ENCODE measurements at regions not wholly inside any gene's neighbourhood (a gene's known extent, or its start where the extent isn't known, plus 50 kb on each side); places are given as distances from the start of the nearest gene placed in this dataset.

GRCh38 chr4:156656896-156657295 lies 314.7 kb downstream of the PDGFC start:
- POLR2A ChIA-PET: no interaction called here
- CTCF ChIA-PET: no interaction called here

DNA sequence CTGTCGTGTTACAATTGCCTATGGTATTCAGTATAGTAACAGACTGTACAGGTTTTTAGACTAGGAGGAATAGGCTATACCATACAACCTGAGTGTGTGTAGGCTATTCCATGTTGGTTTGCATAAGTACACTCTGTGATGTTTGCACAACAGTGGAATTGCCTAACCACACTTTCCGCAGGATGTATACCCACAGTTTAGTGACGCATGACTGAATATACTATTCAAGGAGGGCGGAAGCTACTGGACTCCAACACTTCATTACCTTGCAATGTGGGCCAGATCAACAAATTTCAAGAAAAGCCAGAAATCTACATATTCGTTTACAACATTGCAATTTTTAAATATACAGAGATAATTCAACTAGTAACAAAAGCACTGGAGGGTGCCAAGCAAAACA lies 317.2 kb downstream of the PDGFC start:
- POLR2A ChIA-PET: no interaction called here
- CTCF ChIA-PET: no interaction called here

- ChIA-PET POLR2A (no interaction called here), CTCF (no interaction called here)
These were observed 327.8 kb downstream of the PDGFC start for GRCh38 chr4:156643826-156644225.

DNA sequence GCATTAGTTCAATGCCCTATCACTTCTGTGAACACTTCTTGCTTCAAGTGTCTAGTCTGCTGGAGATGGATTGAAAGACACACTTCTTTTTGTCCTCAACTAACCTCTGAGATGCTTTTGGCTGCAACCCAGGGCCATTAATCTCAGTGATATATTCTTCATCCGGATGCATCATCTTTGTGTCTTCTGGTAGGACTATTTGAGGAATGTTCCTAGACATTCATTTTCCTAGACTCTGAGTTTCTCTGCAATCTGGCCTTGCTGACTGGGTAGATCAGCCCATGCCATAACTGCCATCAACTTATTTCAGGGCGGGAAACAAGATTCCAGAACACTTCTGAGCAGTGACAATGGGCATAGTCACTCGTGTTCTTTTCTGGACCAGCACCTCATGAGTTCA lies 329.4 kb downstream of the PDGFC start:
- CTCF ChIA-PET: no interaction called here
- POLR2A ChIA-PET: no interaction called here

- ChIA-PET CTCF (no interaction called here), POLR2A (no interaction called here)
These were observed 332.5 kb downstream of the PDGFC start for GRCh38 chr4:156638925-156639605.

GRCh38 chr4:156638334-156638733 lies 333.3 kb downstream of the PDGFC start:
- CTCF ChIA-PET: no interaction called here
- POLR2A ChIA-PET: no interaction called here

DNA sequence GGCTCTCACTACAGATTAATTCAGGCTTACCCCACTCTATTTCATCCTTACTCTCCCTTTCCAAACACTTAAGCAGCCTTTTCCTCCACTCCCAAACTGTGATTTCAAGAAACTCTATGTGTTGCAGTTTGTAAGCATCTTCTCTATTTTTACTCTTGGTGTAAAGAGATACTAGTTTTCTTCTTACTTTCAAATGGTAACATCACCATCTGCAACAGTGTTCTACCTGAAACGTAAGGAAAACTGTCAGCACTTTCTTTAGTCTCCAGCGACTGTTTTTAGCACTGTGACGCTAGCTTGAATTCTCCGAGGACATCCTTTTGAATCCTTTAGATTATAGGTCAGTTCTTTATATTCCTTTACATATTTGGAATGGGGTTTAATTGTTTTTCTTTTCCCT lies 335.2 kb downstream of the PDGFC start:
- ChIA-PET POLR2A (no interaction called here), CTCF (no interaction called here)

DNA sequence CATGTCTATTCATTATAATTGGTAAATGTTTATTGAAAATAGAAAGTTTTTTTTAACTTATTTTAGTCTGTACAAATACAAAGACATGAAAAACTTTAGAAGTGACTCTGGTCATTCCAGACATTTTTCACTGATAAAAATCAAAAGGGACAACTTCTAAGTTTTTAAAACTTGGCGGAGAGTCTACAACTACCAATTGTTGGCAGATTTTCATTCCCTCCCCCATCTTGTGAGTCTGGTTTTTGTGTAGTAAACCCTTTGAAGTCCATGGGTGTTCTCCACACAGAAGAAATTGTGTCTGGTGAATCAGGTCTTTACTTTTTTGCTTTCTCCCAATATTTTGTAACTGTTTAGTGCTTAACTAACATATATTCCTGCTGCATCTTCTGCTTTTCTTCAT lies 336.5 kb downstream of the PDGFC start:
- ChIA-PET CTCF (no interaction called here), POLR2A (no interaction called here)

- ChIA-PET CTCF (no interaction called here), POLR2A (no interaction called here)
These were observed 337.0 kb downstream of the PDGFC start for GRCh38 chr4:156634612-156635011.

GRCh38 chr4:156633847-156634246 lies 337.8 kb downstream of the PDGFC start:
- CTCF ChIA-PET: no interaction called here

GRCh38 chr4:156628858-156629257 lies 342.7 kb downstream of the PDGFC start:
- POLR2A ChIA-PET: no interaction called here

More at GRCh38 chr4:156633847-156634246, 337.8 kb downstream of the PDGFC start:
- POLR2A ChIA-PET: no interaction called here

GRCh38 chr4:156623376-156623775 lies 348.2 kb downstream of the PDGFC start:
- ChIA-PET CTCF (no interaction called here), POLR2A (no interaction called here)

More at GRCh38 chr4:156628858-156629257, 342.7 kb downstream of the PDGFC start:
- CTCF ChIA-PET: no interaction called here

GRCh38 chr4:156620786-156621185 lies 350.8 kb downstream of the PDGFC start:
- CTCF ChIA-PET: no interaction called here
- POLR2A ChIA-PET: no interaction called here

GRCh38 chr4:156619154-156619934 lies 352.3 kb downstream of the PDGFC start:
- ChIA-PET POLR2A (no interaction called here), CTCF (no interaction called here)

DNA sequence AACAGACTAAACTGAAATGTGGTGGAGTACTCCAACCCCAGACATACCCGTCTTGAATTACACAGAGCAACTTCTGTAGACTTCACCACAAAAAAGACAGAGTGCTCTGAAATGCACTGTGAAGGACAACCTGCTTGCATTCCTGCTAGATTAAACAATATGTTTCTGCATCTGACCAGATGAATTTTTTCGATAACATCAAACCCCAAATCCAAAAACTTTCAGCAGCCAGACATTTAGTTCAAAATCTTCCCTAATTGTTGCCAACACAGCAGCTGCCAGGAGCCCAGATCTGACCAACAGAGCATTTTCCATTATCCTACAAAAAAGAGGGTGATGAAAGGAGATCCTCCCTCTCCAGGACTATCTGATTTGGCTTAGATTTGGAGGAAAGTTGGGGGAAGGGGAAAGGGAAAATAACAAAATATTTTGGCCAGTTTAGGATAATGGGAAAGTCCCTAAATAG lies 356.5 kb downstream of the PDGFC start:
- ChIA-PET CTCF (no interaction called here), POLR2A (no interaction called here)

DNA sequence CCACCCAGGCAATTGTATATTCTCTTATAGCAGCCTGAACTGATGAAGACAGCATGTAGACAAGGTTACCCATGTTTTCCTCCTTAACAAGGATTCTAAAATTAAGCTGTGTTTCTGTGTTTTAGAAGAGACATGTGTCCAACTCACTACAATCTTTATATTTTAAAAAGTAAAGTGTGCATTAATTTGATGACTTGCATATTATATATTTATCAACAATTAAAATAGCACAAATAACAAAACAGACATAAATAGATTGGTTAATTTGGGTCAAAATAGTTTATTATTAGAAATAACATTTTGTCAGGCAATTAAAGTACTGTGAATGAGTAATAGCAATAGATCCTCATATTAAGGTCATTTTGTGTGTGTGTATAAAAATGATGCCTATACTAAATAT lies 357.1 kb downstream of the PDGFC start:
- ChIA-PET POLR2A (no interaction called here), CTCF (no interaction called here)

GRCh38 chr4:156609421-156609820 lies 362.2 kb downstream of the PDGFC start:
- POLR2A ChIA-PET: no interaction called here
- CTCF ChIA-PET: interaction anchor here (0.7 kb wide), 1 partner anchor 41 kb away, joined by 3 read pairs; no protein-coding TSS in a partner anchor

- ChIA-PET CTCF (no interaction called here), POLR2A (no interaction called here)
These were observed 362.9 kb downstream of the PDGFC start for GRCh38 chr4:156608651-156609050.

DNA sequence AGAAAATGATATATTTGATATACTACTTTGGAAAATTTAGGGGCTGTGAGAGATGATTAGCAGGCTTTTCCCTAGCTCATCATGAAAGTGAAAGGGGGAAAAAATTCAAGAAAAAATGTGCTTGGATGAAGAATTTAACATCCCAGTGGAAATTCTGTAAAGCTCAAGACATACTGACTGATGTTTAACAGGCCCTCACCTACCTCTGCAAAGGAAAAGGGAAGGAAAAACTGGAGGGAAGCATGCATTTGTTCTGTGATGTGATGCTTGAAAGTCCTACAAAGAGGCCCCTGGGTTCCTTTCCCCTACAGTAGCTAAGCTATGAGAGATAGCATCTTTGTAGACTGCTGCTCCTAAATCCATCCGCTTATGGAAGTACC lies 364.1 kb downstream of the PDGFC start:
- POLR2A ChIA-PET: no interaction called here
- CTCF ChIA-PET: no interaction called here

DNA sequence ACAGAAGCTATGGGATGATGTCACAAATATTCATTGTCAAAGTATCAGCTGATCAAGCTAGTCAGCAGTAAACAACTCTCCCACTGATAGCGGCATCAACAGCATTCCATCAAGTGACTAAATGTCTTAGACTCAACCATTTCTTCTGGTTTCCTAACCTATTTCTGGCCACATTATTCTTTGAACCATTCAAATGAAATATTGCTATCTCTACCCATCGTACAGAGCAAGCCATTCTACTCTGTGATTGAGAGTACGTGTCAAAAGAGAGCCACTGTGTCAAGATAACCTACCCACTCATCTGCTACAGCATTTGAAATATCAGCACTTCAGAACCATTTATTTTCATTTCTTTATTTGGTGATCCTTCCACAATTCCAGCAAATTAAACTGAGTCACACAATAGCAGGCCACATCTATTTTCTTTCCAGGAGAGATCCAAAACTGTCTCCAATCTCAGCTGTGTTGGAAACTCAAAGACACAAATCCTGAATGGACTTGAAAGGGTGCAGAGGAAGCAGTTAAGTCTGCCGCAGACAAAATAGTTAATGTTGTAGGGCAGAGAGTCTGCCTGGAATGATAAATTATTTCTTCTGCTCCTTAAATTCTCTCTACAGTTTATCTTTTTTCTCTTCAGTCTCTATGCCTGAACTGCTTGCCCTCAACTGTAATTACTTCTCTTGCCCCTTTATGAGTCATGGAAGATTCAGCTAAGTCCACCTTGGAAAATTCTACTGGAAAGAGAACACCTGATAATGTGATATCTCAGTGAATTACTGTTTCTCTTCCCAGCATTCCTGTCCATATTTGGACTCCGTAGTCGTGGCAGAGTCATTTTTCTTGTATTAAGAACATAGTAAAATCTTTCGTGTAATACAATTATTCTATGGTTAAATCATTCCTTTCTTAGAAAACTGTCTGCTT lies 364.8 kb downstream of the PDGFC start:
- POLR2A ChIA-PET: no interaction called here
- CTCF ChIA-PET: no interaction called here

DNA sequence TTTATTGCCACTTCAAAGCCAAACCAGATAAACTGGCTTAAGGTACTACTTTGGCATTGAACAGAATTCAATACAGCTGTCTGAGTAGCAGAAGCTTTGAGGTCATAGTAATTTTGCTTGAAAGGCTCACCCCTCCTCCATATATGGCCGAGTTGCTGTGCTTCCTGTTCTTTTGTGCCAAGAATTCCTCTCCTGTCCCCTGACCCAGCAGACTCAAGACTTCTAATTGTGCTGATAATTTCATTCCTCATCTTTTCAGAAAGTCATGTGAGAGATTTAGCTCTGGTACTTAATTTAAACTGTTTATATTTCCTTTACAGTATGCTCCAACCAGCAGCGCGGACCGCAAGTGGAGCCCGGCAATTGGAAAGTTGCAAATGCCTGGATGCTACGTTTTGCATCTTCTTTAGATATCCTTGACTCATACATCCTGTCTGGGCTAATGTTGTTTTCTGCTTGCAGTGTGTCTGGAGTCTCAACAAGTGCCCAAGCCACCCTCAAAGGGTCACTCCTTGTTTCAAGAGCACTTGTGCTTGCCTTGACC lies 373.4 kb downstream of the PDGFC start:
- CTCF ChIA-PET: no interaction called here
- POLR2A ChIA-PET: no interaction called here
